WTC11 (cell line): ENCODE measurements at regions not wholly inside any gene's neighbourhood (a gene's known extent, or its start where the extent isn't known, plus 50 kb on each side); places are given as distances from the start of the nearest gene placed in this dataset.

Experiments
- ATAC-seq: fragments of 200-7000 bp; cut with Tn5 transposase; 2 replicates; pipeline ENCODE4 v1.10.0; 2021; ENCODE audit warnings: mild to moderate bottlenecking, moderate library complexity
- CTCF ChIA-PET: fragments of 300-600 bp; sonication (Branson Sonifier 250); formaldehyde crosslinking; loops from one replicate; lab custom pipeline; 2021; ENCODE audit warnings: antibody characterized with exemption; lab: Charles Lee
- POLR2A ChIA-PET: fragments of 350-600 bp; sonication (Branson Sonifier 250); formaldehyde crosslinking; loops from one replicate; lab custom pipeline; 2021; ENCODE audit warnings: antibody characterized with exemption; lab: Charles Lee
- DNase-seq: peaks from one replicate; pipeline ENCODE4 v3.0.0; 2021; ENCODE audit warnings: low spot score
- H3K27ac Mint-ChIP-seq: 2 replicates; pipeline ENCODE4 v1.8.0; 2021; ENCODE audit warnings: mixed read lengths
- H3K27me3 Mint-ChIP-seq: 2 replicates; pipeline ENCODE4 v1.8.0; 2021; ENCODE audit warnings: low read depth, mild to moderate bottlenecking, moderate library complexity, mixed read lengths
- H3K36me3 Mint-ChIP-seq: 2 replicates; pipeline ENCODE4 v1.8.0; 2021; ENCODE audit warnings: mixed read lengths
- H3K4me1 Mint-ChIP-seq: 2 replicates; pipeline ENCODE4 v1.8.0; 2022; ENCODE audit warnings: mixed read lengths
- H3K4me3 Mint-ChIP-seq: 2 replicates; pipeline ENCODE4 v1.8.0; 2021; ENCODE audit warnings: mild to moderate bottlenecking, moderate library complexity, mixed read lengths
- H3K9me3 Mint-ChIP-seq: 2 replicates; pipeline ENCODE4 v1.8.0; 2021; ENCODE audit warnings: mixed read lengths
- ATF1 ChIP-seq: sonication (generic); formaldehyde crosslinking; IDR thresholded peaks from 2 replicates; pipeline ENCODE4 v1.8.1; 2023; ENCODE audit warnings: mild to moderate bottlenecking, moderate library complexity, missing genetic modification reagents
- CBFB ChIP-seq: sonication (generic); formaldehyde crosslinking; IDR thresholded peaks from 2 replicates; pipeline ENCODE4 v1.8.1; 2022; ENCODE audit warnings: mild to moderate bottlenecking, low read depth, missing genetic modification reagents
- ESRRA ChIP-seq: sonication (generic); formaldehyde crosslinking; IDR thresholded peaks from 2 replicates; pipeline ENCODE4 v1.8.1; 2022; ENCODE audit warnings: mild to moderate bottlenecking, missing genetic modification reagents, borderline replicate concordance
- FOXP1 ChIP-seq: sonication (generic); formaldehyde crosslinking; IDR thresholded peaks from 2 replicates; pipeline ENCODE4 v1.8.0; 2022; ENCODE audit warnings: missing genetic modification reagents, mild to moderate bottlenecking, moderate library complexity, borderline replicate concordance
- GABPB1 ChIP-seq: sonication (generic); formaldehyde crosslinking; IDR thresholded peaks from 2 replicates; pipeline ENCODE4 v1.8.1; 2023; ENCODE audit warnings: mild to moderate bottlenecking, missing genetic modification reagents
- GTF2I ChIP-seq: fragments of 250-450 bp; sonication (Bioruptor Pico); conservative IDR thresholded peaks from 2 replicates; pipeline ENCODE4 v1.4.0; 2021; ENCODE audit warnings: mild to moderate bottlenecking
- HMGA2 ChIP-seq: fragments of 250-450 bp; sonication (Bioruptor Pico); IDR thresholded peaks from 2 replicates; pipeline ENCODE4 v1.4.0; 2021; ENCODE audit warnings: mild to moderate bottlenecking, moderate library complexity
- JAZF1 ChIP-seq: fragments of 250-450 bp; sonication (Bioruptor Pico); IDR thresholded peaks from 2 replicates; pipeline ENCODE4 v1.9.0; 2021; ENCODE audit warnings: moderate library complexity, mild to moderate bottlenecking, inconsistent platforms
- NFE2L1 ChIP-seq: sonication (generic); formaldehyde crosslinking; IDR thresholded peaks from 2 replicates; pipeline ENCODE4 v1.8.1; 2023; ENCODE audit warnings: missing genetic modification reagents
- NR3C1 ChIP-seq: sonication (generic); formaldehyde crosslinking; conservative IDR thresholded peaks from 2 replicates; pipeline ENCODE4 v1.8.1; 2023; ENCODE audit warnings: low read depth, mild to moderate bottlenecking, missing genetic modification reagents
- RELA ChIP-seq: sonication (generic); formaldehyde crosslinking; IDR thresholded peaks from 2 replicates; pipeline ENCODE4 v1.8.1; 2022; ENCODE audit warnings: missing genetic modification reagents, mild to moderate bottlenecking, borderline replicate concordance
- SMAD3 ChIP-seq: sonication (generic); formaldehyde crosslinking; IDR thresholded peaks from 2 replicates; pipeline ENCODE4 v1.8.0; 2022; ENCODE audit warnings: missing genetic modification reagents, mild to moderate bottlenecking, borderline replicate concordance
- SMAD4 ChIP-seq: sonication (generic); formaldehyde crosslinking; IDR thresholded peaks from 2 replicates; pipeline ENCODE4 v1.8.0; 2022; ENCODE audit warnings: mild to moderate bottlenecking, missing genetic modification reagents
- ZNF121 ChIP-seq: sonication (generic); formaldehyde crosslinking; IDR thresholded peaks from 2 replicates; pipeline ENCODE4 v1.8.0; 2023; ENCODE audit warnings: missing genetic modification reagents
- ZNF138 ChIP-seq: sonication (generic); formaldehyde crosslinking; conservative IDR thresholded peaks from 2 replicates; pipeline ENCODE4 v1.8.1; 2022; ENCODE audit warnings: mild to moderate bottlenecking, moderate library complexity, missing genetic modification reagents
- ZNF232 ChIP-seq: sonication (generic); formaldehyde crosslinking; IDR thresholded peaks from 2 replicates; pipeline ENCODE4 v1.8.0; 2022; ENCODE audit warnings: mild to moderate bottlenecking, missing genetic modification reagents
- ZNF396 ChIP-seq: fragments of 250-450 bp; sonication (Bioruptor Pico); IDR thresholded peaks from 2 replicates; pipeline ENCODE4 v1.8.0; 2021; ENCODE audit warnings: mild to moderate bottlenecking, moderate library complexity, borderline replicate concordance
- ZNF416 ChIP-seq: fragments of 250-450 bp; sonication (Bioruptor Pico); IDR thresholded peaks from 2 replicates; pipeline ENCODE4 v1.9.0; 2021; ENCODE audit warnings: mild to moderate bottlenecking, inconsistent platforms
- TF ChIP-seq, protein P1 (sequence below): sonication (generic); formaldehyde crosslinking; IDR thresholded peaks from 2 replicates; pipeline ENCODE4 v1.8.0; 2023; ENCODE audit warnings: missing genetic modification reagents, mild to moderate bottlenecking, borderline replicate concordance
- TF ChIP-seq, protein P2 (sequence below): sonication (generic); formaldehyde crosslinking; IDR thresholded peaks from 2 replicates; pipeline ENCODE4 v1.8.1; 2022; ENCODE audit warnings: mild to moderate bottlenecking, missing genetic modification reagents, moderate library complexity, borderline replicate concordance
- TF ChIP-seq, protein P3 (sequence below): fragments of 250-450 bp; sonication (Bioruptor Pico); IDR thresholded peaks from 2 replicates; pipeline ENCODE4 v1.9.0; 2021; ENCODE audit warnings: mild to moderate bottlenecking
- TF ChIP-seq, protein P4 (sequence below): sonication (generic); formaldehyde crosslinking; IDR thresholded peaks from 2 replicates; pipeline ENCODE4 v1.8.1; 2023; ENCODE audit warnings: mild to moderate bottlenecking, missing genetic modification reagents, moderate library complexity
- TF ChIP-seq, protein P5 (sequence below): sonication (generic); formaldehyde crosslinking; IDR thresholded peaks from 2 replicates; pipeline ENCODE4 v1.8.0; 2023; ENCODE audit warnings: mild to moderate bottlenecking, missing genetic modification reagents

DNA sequence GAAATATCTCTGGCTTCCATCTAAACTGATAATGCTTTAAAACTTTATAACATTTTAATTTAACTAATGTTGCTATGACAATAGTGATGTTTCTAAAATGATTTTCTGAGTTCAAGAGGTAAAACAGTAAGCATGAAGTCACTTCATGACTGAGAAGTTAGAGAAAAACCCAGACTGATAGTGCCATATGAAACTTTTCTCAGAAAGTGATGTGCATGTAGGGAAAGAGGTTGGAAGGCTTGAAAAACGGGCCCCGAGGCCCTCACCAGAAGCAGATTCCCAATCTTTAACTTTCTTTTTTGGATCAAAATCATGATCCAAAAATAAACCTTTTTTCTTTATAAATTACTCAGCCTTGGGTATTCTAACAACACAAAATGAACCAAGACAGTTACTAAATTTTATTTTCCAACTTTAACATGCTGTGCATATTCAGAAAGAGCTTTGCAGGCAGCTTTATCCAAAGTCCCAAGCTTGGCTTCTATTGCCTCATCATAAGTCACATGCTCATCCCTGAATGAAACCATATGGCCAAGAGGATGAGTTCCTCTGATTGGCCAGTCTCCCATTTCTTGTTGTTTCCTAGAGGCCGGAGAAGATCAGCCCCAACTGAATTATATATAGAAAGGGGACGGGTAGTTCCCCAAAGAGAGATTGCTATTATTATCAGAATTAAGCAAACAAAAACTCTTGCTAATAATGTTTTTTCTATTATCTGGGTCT is 357.6 kb upstream of the SALL1 start:
- peaks cover 22% of the 10 kb centered on the region for H3K9me3 Mint-ChIP-seq
- H3K4me1 Mint-ChIP-seq = no peaks in the 10 kb centered on the region
- TF ChIP-seq GTF2I (CRISPR knock-in tag) (no peak), ZNF396 (no peak), ATF1 (CRISPR knock-in tag) (no peak), SMAD4 (CRISPR knock-in tag) (no peak), HMGA2 (CRISPR knock-in tag) (no peak), JAZF1 (CRISPR knock-in tag) (no peak), NFE2L1 (no peak), GABPB1 (no peak), ZNF138 (CRISPR knock-in tag) (no peak), CBFB (CRISPR knock-in tag) (no peak), RELA (CRISPR knock-in tag) (no peak), ZNF232 (no peak), NR3C1 (CRISPR knock-in tag) (no peak)
- TF ChIP-seq, protein P1, sequence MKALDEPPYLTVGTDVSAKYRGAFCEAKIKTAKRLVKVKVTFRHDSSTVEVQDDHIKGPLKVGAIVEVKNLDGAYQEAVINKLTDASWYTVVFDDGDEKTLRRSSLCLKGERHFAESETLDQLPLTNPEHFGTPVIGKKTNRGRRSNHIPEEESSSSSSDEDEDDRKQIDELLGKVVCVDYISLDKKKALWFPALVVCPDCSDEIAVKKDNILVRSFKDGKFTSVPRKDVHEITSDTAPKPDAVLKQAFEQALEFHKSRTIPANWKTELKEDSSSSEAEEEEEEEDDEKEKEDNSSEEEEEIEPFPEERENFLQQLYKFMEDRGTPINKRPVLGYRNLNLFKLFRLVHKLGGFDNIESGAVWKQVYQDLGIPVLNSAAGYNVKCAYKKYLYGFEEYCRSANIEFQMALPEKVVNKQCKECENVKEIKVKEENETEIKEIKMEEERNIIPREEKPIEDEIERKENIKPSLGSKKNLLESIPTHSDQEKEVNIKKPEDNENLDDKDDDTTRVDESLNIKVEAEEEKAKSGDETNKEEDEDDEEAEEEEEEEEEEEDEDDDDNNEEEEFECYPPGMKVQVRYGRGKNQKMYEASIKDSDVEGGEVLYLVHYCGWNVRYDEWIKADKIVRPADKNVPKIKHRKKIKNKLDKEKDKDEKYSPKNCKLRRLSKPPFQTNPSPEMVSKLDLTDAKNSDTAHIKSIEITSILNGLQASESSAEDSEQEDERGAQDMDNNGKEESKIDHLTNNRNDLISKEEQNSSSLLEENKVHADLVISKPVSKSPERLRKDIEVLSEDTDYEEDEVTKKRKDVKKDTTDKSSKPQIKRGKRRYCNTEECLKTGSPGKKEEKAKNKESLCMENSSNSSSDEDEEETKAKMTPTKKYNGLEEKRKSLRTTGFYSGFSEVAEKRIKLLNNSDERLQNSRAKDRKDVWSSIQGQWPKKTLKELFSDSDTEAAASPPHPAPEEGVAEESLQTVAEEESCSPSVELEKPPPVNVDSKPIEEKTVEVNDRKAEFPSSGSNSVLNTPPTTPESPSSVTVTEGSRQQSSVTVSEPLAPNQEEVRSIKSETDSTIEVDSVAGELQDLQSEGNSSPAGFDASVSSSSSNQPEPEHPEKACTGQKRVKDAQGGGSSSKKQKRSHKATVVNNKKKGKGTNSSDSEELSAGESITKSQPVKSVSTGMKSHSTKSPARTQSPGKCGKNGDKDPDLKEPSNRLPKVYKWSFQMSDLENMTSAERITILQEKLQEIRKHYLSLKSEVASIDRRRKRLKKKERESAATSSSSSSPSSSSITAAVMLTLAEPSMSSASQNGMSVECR = no peak
- TF ChIP-seq, protein P2, sequence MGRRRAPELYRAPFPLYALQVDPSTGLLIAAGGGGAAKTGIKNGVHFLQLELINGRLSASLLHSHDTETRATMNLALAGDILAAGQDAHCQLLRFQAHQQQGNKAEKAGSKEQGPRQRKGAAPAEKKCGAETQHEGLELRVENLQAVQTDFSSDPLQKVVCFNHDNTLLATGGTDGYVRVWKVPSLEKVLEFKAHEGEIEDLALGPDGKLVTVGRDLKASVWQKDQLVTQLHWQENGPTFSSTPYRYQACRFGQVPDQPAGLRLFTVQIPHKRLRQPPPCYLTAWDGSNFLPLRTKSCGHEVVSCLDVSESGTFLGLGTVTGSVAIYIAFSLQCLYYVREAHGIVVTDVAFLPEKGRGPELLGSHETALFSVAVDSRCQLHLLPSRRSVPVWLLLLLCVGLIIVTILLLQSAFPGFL (CRISPR knock-in tag) = no peak
- TF ChIP-seq, protein P3, sequence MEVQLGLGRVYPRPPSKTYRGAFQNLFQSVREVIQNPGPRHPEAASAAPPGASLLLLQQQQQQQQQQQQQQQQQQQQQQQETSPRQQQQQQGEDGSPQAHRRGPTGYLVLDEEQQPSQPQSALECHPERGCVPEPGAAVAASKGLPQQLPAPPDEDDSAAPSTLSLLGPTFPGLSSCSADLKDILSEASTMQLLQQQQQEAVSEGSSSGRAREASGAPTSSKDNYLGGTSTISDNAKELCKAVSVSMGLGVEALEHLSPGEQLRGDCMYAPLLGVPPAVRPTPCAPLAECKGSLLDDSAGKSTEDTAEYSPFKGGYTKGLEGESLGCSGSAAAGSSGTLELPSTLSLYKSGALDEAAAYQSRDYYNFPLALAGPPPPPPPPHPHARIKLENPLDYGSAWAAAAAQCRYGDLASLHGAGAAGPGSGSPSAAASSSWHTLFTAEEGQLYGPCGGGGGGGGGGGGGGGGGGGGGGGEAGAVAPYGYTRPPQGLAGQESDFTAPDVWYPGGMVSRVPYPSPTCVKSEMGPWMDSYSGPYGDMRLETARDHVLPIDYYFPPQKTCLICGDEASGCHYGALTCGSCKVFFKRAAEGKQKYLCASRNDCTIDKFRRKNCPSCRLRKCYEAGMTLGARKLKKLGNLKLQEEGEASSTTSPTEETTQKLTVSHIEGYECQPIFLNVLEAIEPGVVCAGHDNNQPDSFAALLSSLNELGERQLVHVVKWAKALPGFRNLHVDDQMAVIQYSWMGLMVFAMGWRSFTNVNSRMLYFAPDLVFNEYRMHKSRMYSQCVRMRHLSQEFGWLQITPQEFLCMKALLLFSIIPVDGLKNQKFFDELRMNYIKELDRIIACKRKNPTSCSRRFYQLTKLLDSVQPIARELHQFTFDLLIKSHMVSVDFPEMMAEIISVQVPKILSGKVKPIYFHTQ = no peak
- peaks cover 18% of the 10 kb centered on the region for H3K36me3 Mint-ChIP-seq
- no peak for DNase-seq
- POLR2A ChIA-PET = no interaction called here
- H3K27ac Mint-ChIP-seq = no peak overlapping the region
- no peak overlapping the region for H3K4me3 Mint-ChIP-seq
- CTCF ChIA-PET = no interaction called here
- no peak for ATAC-seq
- no peaks in the 10 kb centered on the region; the same call in 1 of the 2 replicates for H3K27me3 Mint-ChIP-seq

DNA sequence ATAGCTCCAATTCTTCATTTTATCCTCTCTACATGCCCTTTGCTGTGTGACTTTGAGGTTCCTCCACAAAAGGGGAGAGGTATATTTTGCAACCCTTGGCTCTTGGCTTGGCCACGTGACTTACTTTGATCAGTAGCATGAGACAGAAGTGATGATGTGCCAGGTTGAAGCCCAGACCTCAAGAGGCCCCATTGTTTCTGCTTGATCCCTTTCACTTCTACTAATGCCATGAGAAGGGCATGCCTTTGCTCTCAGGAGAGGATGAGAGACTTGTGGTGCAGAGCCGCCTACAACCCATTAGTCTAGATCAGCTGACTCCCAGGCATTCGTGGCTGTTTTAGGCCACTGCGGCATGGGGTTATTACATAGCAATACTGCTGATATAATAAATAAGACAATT is 356.2 kb upstream of the SALL1 start:
- H3K4me1 Mint-ChIP-seq = no peaks in the 10 kb centered on the region

More for the DNA sequence above, 356.2 kb upstream of the SALL1 start:
- TF ChIP-seq GTF2I (CRISPR knock-in tag) (no peak), SMAD3 (CRISPR knock-in tag) (no peak), ZNF416 (CRISPR knock-in tag) (no peak), FOXP1 (CRISPR knock-in tag) (no peak), ESRRA (CRISPR knock-in tag) (no peak), ZNF121 (CRISPR knock-in tag) (no peak)
- TF ChIP-seq, protein P4, sequence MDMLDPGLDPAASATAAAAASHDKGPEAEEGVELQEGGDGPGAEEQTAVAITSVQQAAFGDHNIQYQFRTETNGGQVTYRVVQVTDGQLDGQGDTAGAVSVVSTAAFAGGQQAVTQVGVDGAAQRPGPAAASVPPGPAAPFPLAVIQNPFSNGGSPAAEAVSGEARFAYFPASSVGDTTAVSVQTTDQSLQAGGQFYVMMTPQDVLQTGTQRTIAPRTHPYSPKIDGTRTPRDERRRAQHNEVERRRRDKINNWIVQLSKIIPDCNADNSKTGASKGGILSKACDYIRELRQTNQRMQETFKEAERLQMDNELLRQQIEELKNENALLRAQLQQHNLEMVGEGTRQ = no peak
- TF ChIP-seq, protein P5, sequence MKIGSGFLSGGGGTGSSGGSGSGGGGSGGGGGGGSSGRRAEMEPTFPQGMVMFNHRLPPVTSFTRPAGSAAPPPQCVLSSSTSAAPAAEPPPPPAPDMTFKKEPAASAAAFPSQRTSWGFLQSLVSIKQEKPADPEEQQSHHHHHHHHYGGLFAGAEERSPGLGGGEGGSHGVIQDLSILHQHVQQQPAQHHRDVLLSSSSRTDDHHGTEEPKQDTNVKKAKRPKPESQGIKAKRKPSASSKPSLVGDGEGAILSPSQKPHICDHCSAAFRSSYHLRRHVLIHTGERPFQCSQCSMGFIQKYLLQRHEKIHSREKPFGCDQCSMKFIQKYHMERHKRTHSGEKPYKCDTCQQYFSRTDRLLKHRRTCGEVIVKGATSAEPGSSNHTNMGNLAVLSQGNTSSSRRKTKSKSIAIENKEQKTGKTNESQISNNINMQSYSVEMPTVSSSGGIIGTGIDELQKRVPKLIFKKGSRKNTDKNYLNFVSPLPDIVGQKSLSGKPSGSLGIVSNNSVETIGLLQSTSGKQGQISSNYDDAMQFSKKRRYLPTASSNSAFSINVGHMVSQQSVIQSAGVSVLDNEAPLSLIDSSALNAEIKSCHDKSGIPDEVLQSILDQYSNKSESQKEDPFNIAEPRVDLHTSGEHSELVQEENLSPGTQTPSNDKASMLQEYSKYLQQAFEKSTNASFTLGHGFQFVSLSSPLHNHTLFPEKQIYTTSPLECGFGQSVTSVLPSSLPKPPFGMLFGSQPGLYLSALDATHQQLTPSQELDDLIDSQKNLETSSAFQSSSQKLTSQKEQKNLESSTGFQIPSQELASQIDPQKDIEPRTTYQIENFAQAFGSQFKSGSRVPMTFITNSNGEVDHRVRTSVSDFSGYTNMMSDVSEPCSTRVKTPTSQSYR (CRISPR knock-in tag) = no peak
- H3K27me3 Mint-ChIP-seq = no peaks in the 10 kb centered on the region; the same call in 1 of the 2 replicates
- ChIA-PET CTCF (no interaction called here), POLR2A (no interaction called here)
- ATAC-seq (no peak), DNase-seq (no peak)
- H3K4me3 Mint-ChIP-seq = no peak overlapping the region
- H3K9me3 Mint-ChIP-seq = peaks cover 21% of the 10 kb centered on the region
- H3K36me3 Mint-ChIP-seq = peaks cover 15% of the 10 kb centered on the region
- H3K27ac Mint-ChIP-seq = no peak overlapping the region
